Kidney (tissue), 13 donors: ENCODE measurements at regions not wholly inside any gene's neighbourhood (a gene's known extent, or its start where the extent isn't known, plus 50 kb on each side); places are given as distances from the start of the nearest gene placed in this dataset.

Experiments
- DNase-seq, 5 donors: peaks; one replicate each; pipeline ENCODE4 v3.0.0-alpha.2; 2013 to 2020
- FAIRE-seq: peaks from 2 replicates; lab custom pipeline; 2012; peaks lifted over from hg19 to GRCh38; lab: Jason Lieb, UNC
- H3K27ac ChIP-seq, 2 donors: one replicate each; pipeline ENCODE4 v1.7.0; 2013; ENCODE audit warnings: low read depth in 2 of 2, low read length in 2 of 2, inconsistent platforms in 1 of 2
- H3K27me3 ChIP-seq: one replicate; pipeline ENCODE4 v1.7.1; 2013; ENCODE audit warnings: low read length, inconsistent platforms; ENCODE audit not compliant: control insufficient read depth, insufficient read depth
- H3K36me3 ChIP-seq, 3 donors: one replicate each; pipeline versions ENCODE4 v1.7.0 to v1.7.1; 2013; ENCODE audit warnings: low read length in 3 of 3, control low read depth in 1 of 3, inconsistent platforms in 1 of 3; ENCODE audit not compliant: insufficient read depth in 3 of 3, control insufficient read depth in 2 of 3
- H3K4me1 ChIP-seq, 3 donors: one replicate each; pipeline versions ENCODE4 v1.7.0 to v1.7.1; 2013; ENCODE audit warnings: low read length in 3 of 3, inconsistent platforms in 1 of 3, low read depth in 1 of 3; ENCODE audit not compliant: control insufficient read depth in 2 of 3, insufficient read depth in 2 of 3
- H3K4me3 ChIP-seq, 3 donors: one replicate each; pipeline versions ENCODE4 v1.7.0 to v1.8.1; 2013; ENCODE audit warnings: low read length in 3 of 3, control low read depth in 1 of 3, inconsistent platforms in 1 of 3
- H3K9ac ChIP-seq, 3 donors: one replicate each; pipeline versions ENCODE4 v1.7.0 to v1.7.1; 2013; ENCODE audit warnings: low read length in 3 of 3, control low read depth in 1 of 3, inconsistent platforms in 1 of 3
- H3K9me3 ChIP-seq, 3 donors: one replicate each; pipeline versions ENCODE4 v1.7.0 to v1.7.1; 2013; ENCODE audit warnings: low read length in 3 of 3, control low read depth in 1 of 3, inconsistent platforms in 1 of 3; ENCODE audit not compliant: control insufficient read depth in 2 of 3, insufficient read depth in 1 of 3
- CTCF ChIP-seq: IDR thresholded peaks from 3 replicates; pipeline ENCODE4 v1.5.1; 2012; ENCODE audit warnings: mild to moderate bottlenecking, moderate library complexity, borderline replicate concordance; ENCODE audit not compliant: insufficient read depth; ENCODE audit errors: extremely low read depth
- intact Hi-C: fragments of 100-400 bp; cut with DNase I; formaldehyde crosslinking; loops from one replicate; pipeline ENCODE4 v1.11.1; 2022
- donor health status: control.
- donor health status: control.
- donor health status: control.
- donor health status: control.
- donor health status: control.
- donor health status: DM: yes; HTN: yes; CAD: no.
- donor health status: Normal renal cell carcinoma (clear cell type).

GRCh38 chr9:71254592-71255277, 133.3 kb upstream of the TRPM3 start:
- H3K36me3 ChIP-seq, result no peaks in the 10 kb centered on the region
- intact Hi-C loops, result loop anchor here (10.0 kb wide), 1 partner anchor 620 kb away; no protein-coding TSS in a partner anchor
- no peak overlapping the region for H3K4me3 ChIP-seq
- H3K27me3 ChIP-seq, result no peaks in the 10 kb centered on the region
- FAIRE-seq (no peak), DNase-seq (no peak)
- H3K27ac ChIP-seq, result no peak overlapping the region
- peaks cover 0 to 3% (median 0%) of the 10 kb centered on the region in 3 donors for H3K9me3 ChIP-seq
- no peak overlapping the region for H3K9ac ChIP-seq
- no peak for TF ChIP-seq CTCF
- H3K4me1 ChIP-seq, result no peaks in the 10 kb centered on the region

- intact Hi-C loops, result loop anchor here (10.0 kb wide), 1 partner anchor 618 kb away; no protein-coding TSS in a partner anchor
Measured at GRCh38 chr9:71253011-71253410, 131.6 kb upstream of the TRPM3 start.

DNA sequence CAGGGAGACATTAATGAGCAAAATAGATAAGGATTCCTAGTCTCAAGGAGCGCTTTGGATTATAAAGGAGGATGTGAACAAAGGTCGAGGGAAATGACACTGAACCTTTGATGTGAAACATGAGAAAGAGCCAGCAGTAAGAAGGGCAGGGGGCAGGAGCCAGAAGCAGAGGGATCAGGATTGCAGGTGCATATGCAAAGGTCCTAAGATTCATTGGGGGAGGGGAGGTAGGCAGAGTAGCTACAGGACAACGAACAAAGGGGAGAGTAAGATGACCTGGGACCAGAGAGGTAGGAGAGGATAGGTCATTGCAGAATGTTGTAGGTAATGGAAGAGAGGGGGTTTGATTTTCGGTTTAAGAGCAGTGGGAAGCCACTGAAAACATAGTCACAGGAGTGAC, 129.2 kb upstream of the TRPM3 start:
- H3K27ac ChIP-seq, result no peak overlapping the region
- intact Hi-C loops, result loop anchor here (10.0 kb wide), 1 partner anchor 616 kb away; no protein-coding TSS in a partner anchor
- H3K9me3 ChIP-seq, result no peaks in the 10 kb centered on the region
- no peaks in the 10 kb centered on the region for H3K27me3 ChIP-seq
- no peaks in the 10 kb centered on the region for H3K36me3 ChIP-seq
- no peak overlapping the region for H3K4me3 ChIP-seq
- DNase-seq (peak in 1 of 5 donors; percentile 13), FAIRE-seq (no peak)
- no peak overlapping the region for H3K9ac ChIP-seq
- no peak for TF ChIP-seq CTCF
- H3K4me1 ChIP-seq, result no peaks in the 10 kb centered on the region

More at GRCh38 chr9:71253011-71253410, 131.6 kb upstream of the TRPM3 start:
- DNase-seq (no peak), FAIRE-seq (no peak)
- Histone ChIP-seq H3K36me3 (no peaks in the 10 kb centered on the region), H3K4me3 (no peak overlapping the region), H3K9ac (no peak overlapping the region), H3K9me3 (no peaks in the 10 kb centered on the region), H3K4me1 (no peaks in the 10 kb centered on the region), H3K27me3 (no peaks in the 10 kb centered on the region), H3K27ac (no peak overlapping the region)
- no peak for TF ChIP-seq CTCF
